ENCODE measurements at regions not wholly inside any gene's neighbourhood (a gene's known extent, or its start where the extent isn't known, plus 50 kb on each side); places are given as distances from the start of the nearest gene placed in this dataset.
"Not testable (repeated sequence)": the region's sequence is repeated elsewhere in the genome, so short reads cannot be mapped to it uniquely, and the experiment has no call there.

DNA sequence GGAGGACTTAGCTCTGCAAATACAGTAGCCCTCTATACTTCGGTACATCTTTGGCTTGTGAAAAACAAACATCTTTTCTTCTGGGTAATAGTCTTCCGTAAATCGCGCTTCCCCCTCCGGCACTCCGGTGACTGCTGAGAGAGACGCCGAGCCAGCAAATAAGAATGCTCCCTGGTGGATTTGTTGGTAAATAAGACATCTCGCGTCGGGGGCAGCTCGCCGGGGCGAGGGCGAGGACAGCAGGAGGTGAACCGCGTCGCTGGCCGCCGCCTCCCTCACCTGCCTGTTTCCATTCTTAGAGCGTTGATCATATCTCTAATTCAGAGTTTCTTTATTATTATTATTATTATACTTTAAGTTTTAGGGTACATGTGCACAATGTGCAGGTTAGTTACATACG lies 117.6 kb downstream of the PMAIP1 start:
- no peak overlapping the region for H3K27ac ChIP-seq (ENCODE audit: low read depth, low read length)
- TF ChIP-seq EZH2phosphoT487 (conservative IDR thresholded peaks at IDR 0.05; ENCODE audit: low read length) = no peak
- TF ChIP-seq, protein P1, sequence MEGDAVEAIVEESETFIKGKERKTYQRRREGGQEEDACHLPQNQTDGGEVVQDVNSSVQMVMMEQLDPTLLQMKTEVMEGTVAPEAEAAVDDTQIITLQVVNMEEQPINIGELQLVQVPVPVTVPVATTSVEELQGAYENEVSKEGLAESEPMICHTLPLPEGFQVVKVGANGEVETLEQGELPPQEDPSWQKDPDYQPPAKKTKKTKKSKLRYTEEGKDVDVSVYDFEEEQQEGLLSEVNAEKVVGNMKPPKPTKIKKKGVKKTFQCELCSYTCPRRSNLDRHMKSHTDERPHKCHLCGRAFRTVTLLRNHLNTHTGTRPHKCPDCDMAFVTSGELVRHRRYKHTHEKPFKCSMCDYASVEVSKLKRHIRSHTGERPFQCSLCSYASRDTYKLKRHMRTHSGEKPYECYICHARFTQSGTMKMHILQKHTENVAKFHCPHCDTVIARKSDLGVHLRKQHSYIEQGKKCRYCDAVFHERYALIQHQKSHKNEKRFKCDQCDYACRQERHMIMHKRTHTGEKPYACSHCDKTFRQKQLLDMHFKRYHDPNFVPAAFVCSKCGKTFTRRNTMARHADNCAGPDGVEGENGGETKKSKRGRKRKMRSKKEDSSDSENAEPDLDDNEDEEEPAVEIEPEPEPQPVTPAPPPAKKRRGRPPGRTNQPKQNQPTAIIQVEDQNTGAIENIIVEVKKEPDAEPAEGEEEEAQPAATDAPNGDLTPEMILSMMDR (IDR thresholded peaks at IDR 0.05; ENCODE audit: insufficient read depth, low read length, poor library complexity, severe bottlenecking) = no peak
- no peaks in the 10 kb centered on the region for H3K9me3 ChIP-seq (ENCODE audit: insufficient read depth, low read length)
- H3K9ac ChIP-seq (ENCODE audit: low read length) = no peak overlapping the region
- no peaks in the 10 kb centered on the region for H4K20me1 ChIP-seq (ENCODE audit: low read depth, low read length)
- H3K27me3 ChIP-seq (ENCODE audit: low read length) = 0 out of 2 replicates have a peak, but pooled peaks cover 3% of the 10 kb centered on the region
- H3K79me2 ChIP-seq (ENCODE audit: insufficient read depth, low read length) = no peaks in the 10 kb centered on the region
- H2AFZ ChIP-seq (ENCODE audit: low read depth, low read length, severe bottlenecking) = no peak overlapping the region
- no peak overlapping the region for H3K4me3 ChIP-seq (ENCODE audit: insufficient read depth, low read length, poor library complexity, severe bottlenecking)
- H3K9me2 ChIP-seq (replicated peaks; ENCODE audit: insufficient read depth, low read length) = no peaks in the 10 kb centered on the region
- no peaks in the 10 kb centered on the region for H3K36me3 ChIP-seq (ENCODE audit: low read length)
- H3K4me2 ChIP-seq (ENCODE audit: low read depth, low read length, poor library complexity, severe bottlenecking) = no peak overlapping the region
- H3F3A ChIP-seq (ENCODE audit: insufficient read depth) = no peaks in the 10 kb centered on the region

DNA sequence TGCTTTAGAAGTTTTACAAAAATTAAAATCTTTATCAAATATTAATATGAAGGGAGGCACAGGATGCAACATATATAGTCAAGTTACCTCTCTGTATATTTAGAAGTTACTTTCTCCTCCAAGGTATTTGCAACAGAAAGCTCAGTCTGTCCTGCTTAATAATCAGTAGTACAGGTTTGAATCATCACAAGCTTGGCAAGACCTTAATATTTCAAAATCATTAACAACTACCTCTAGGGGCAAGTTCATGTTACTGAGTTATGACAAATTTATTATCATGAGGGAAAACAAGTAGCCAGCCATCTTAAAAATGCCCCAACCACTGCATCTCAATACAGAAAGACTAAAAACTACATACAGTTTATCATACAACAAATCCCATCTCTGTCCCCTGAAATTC lies 116.0 kb downstream of the PMAIP1 start:
- H3F3A ChIP-seq (ENCODE audit: insufficient read depth); H3K4me3 ChIP-seq (ENCODE audit: insufficient read depth, low read length, poor library complexity, severe bottlenecking); H3K27me3 ChIP-seq (ENCODE audit: low read length): not testable (repeated sequence)

DNA sequence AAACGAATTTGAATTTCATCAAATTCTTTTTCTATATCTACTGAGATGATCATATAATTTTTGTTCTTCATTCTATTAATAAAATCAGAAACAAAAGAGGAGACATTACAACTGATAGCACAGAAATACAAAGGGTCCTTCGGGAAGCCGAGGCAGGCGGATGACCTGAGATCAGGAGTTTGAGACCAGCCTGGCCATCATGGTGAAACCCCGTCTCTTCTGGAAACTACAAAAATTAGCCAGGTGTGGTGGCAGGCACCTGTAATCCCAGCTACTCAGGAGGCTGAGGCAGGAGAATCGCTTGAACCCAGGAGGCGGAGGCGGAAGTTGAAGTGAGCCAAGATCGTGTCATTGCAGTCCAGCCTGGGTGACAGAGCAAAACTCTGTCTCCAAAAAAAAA lies 113.4 kb downstream of the PMAIP1 start:
- not testable (repeated sequence) for H3K27me3 ChIP-seq (ENCODE audit: low read length); H3K9me3 ChIP-seq (ENCODE audit: insufficient read depth, low read length); H3K4me3 ChIP-seq (ENCODE audit: insufficient read depth, low read length, poor library complexity, severe bottlenecking); H3K27ac ChIP-seq (ENCODE audit: low read depth, low read length); H3K36me3 ChIP-seq (ENCODE audit: low read length); H2AFZ ChIP-seq (ENCODE audit: low read depth, low read length, severe bottlenecking); H3K9me2 ChIP-seq (replicated peaks; ENCODE audit: insufficient read depth, low read length); H3K79me2 ChIP-seq (ENCODE audit: insufficient read depth, low read length); H3K4me2 ChIP-seq (ENCODE audit: low read depth, low read length, poor library complexity, severe bottlenecking); H3F3A ChIP-seq (ENCODE audit: insufficient read depth); H3K9ac ChIP-seq (ENCODE audit: low read length); H4K20me1 ChIP-seq (ENCODE audit: low read depth, low read length)

More for the DNA sequence above, 116.0 kb downstream of the PMAIP1 start:
- H3K4me2 ChIP-seq (ENCODE audit: low read depth, low read length, poor library complexity, severe bottlenecking); H4K20me1 ChIP-seq (ENCODE audit: low read depth, low read length); H3K9me2 ChIP-seq (replicated peaks; ENCODE audit: insufficient read depth, low read length); H3K9ac ChIP-seq (ENCODE audit: low read length); H3K36me3 ChIP-seq (ENCODE audit: low read length); H2AFZ ChIP-seq (ENCODE audit: low read depth, low read length, severe bottlenecking); H3K79me2 ChIP-seq (ENCODE audit: insufficient read depth, low read length); H3K9me3 ChIP-seq (ENCODE audit: insufficient read depth, low read length); H3K27ac ChIP-seq (ENCODE audit: low read depth, low read length): not testable (repeated sequence)

DNA sequence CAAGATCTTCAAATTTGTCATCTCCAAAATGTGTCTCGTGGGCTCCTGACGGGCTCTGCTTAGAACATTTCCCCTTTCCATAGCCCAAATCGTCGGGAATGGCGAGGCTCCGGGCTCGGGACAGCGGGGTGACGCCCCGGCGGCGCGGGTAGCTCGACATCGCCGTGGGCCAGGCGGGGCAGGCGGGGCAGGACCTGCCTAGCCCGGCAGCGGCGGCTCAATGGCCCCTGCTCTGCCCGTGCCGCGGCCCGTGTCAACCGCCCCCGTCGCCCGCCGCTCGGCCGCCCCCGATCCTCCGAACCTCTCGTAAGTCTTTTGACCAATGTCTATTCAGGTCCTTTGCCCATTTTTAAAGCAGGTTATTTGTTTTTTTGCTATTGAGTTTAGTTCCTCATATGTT lies 111.2 kb downstream of the PMAIP1 start:
- H2AFZ ChIP-seq (ENCODE audit: low read depth, low read length, severe bottlenecking) = no peak overlapping the region
- no peak overlapping the region for H3K4me2 ChIP-seq (ENCODE audit: low read depth, low read length, poor library complexity, severe bottlenecking)
- no peaks in the 10 kb centered on the region for H3K79me2 ChIP-seq (ENCODE audit: insufficient read depth, low read length)
- H3K27me3 ChIP-seq (ENCODE audit: low read length) = no peaks in the 10 kb centered on the region
- H3K27ac ChIP-seq (ENCODE audit: low read depth, low read length) = no peak overlapping the region
- no peak overlapping the region for H3K4me3 ChIP-seq (ENCODE audit: insufficient read depth, low read length, poor library complexity, severe bottlenecking)
- no peaks in the 10 kb centered on the region for H3F3A ChIP-seq (ENCODE audit: insufficient read depth)
- H3K9ac ChIP-seq (ENCODE audit: low read length) = no peak overlapping the region
- no peaks in the 10 kb centered on the region for H4K20me1 ChIP-seq (ENCODE audit: low read depth, low read length)
- H3K36me3 ChIP-seq (ENCODE audit: low read length) = no peaks in the 10 kb centered on the region
- TF ChIP-seq EZH2phosphoT487 (conservative IDR thresholded peaks at IDR 0.05; ENCODE audit: low read length) = no peak
- TF ChIP-seq, protein P1 (IDR thresholded peaks at IDR 0.05; ENCODE audit: insufficient read depth, low read length, poor library complexity, severe bottlenecking) = no peak
- H3K9me2 ChIP-seq (replicated peaks; ENCODE audit: insufficient read depth, low read length) = no peaks in the 10 kb centered on the region
- no peaks in the 10 kb centered on the region for H3K9me3 ChIP-seq (ENCODE audit: insufficient read depth, low read length)
